ENCODE measurements at regions not wholly inside any gene's neighbourhood (a gene's known extent, or its start where the extent isn't known, plus 50 kb on each side); places are given as distances from the start of the nearest gene placed in this dataset.

DNA sequence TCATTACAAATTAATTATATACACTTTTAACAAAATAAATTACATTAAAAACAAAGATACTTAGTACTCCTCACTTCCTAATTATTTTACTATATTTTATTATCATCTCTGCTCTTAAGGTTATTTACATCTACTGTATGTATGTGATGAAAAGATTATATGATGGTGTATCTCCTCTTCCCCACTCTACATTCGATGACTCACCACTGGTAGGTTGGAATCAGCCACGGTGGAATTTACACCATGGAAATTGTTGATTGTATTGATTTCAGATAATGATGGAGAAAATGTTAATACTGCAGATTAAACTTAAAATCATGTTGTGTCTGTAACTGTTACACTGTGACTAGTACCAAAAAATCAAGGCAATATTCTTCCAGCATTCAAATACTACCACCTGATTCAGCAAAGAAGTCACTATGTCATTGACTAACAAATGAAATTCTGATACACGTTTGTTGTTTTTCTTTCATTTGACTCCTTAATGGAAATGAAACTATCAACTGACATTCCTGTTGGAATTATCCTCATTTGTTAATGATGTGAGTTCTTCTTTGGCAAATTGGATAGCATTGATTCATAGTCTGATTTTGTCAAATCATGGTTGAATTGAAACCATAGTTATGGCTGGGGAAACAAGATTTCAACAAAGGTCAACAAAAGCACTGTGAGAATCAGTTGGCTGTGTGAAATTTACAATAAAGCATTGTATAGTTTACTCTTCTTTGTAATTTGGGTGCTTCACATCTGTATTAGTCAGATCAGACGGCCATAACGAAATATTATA lies 69.0 kb upstream of the NLK start:
- no peak for DNase-seq (ENCODE audit: low read depth)

DNA sequence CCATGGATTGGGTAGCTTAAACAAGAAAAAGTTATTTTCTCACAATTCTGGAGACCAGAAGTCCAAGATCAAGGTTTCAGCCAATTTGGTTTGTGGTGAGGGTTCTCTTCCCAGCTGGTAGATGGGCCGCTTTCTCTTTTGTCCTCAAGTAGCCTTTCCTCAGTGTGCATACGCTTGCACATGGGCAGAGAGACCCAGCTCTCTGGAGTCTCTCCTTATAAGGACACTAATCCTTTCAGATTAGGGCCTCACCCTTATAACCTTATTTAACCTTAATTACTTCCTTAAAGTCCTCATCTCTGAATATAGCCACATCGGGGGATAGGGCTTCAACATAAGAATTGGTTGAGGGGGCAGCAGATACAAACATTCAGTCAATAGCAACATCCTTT lies 68.4 kb upstream of the NLK start:
- no peak for DNase-seq (ENCODE audit: low read depth)

DNA sequence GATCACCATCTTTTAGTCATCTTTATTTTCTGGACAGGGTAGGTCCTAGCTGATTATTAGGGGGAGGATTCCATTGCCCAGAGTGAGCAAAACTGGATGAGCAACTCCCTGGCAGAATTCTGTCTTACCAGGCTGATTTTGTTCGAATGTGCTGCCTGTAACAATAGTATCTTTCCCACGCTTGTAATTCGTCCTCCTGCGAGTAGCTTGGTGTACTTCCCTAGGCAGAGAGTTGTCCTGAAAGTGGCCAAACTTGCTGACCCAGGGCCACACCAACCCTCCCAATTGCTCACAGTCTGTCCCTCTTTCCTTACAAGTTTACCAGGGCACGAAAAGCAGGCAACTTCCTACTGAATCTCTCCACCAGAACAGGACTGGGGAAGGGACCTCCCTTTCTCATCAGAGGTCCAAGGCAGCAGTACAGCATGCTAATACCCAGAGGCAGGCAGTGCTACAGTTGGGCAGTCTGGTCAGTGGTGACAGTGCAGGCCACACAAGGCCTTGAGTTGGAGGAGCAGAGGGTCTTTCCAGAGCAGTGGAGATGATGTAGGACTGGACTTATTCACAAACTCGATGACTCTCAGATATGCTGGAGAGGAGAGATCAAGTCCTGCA lies 67.8 kb upstream of the NLK start:
- DNase-seq (ENCODE audit: low read depth), result no peak

DNA sequence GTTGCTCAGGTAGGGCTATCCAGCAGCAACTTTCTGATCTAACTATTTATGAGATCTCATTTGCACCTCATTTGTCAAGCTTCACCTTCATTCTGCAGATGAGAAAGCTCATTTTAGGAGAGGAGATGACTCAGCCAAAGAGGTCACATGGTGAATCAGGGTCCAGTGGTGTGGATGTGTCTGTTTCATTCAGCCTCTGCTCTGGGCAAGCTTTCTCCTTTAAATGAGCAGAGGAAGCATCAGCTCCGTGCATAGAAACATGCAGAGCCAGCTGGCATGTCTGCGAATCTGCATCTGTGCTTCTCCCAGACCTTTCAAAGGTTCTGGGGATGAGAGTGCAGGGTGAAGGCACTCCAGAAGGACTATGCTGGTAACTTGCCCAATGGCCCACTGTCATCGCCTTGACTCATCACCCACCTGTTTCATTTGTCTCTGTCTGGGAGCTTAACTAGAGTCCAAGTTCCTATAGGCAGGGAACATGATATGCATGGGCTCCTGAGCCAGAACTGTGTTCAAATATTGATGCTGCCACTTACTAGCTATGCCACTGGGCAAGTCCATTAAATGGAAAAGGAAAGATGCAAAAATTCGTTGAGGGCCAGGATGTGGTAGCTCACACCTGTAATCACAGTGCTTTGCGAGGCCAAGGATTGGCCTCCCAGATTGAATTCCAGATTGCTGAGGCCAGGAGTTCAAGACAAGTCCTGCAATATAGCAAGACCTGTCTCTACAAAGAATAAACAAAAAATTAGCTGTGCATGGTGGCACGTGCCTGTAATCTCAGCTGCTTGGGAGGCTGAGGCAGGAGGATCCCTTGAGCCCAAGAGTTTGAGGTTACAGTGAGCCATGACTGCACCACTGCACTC lies 67.1 kb upstream of the NLK start:
- peak; percentile 34 for DNase-seq (ENCODE audit: low read depth)

DNA sequence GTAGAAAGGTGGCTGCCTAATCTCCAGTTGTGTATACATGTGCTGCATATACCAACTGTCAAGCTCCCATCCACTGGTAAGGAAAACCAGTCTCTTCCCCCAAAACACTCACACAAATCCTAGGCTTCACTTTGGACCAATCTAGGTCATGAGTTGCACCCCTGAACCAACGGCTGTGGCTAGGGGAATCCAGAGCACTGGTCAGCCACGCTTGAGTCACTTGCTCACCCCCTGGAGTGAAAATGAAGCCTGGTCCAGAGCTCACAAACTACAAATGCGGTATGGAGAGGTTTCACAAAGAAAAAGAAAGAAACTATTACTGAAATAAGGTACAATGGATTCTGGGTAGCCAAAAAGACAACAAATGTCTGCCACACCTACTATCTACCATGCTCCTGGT lies 66.1 kb upstream of the NLK start:
- peak; percentile 54 for DNase-seq (ENCODE audit: low read depth)

DNA sequence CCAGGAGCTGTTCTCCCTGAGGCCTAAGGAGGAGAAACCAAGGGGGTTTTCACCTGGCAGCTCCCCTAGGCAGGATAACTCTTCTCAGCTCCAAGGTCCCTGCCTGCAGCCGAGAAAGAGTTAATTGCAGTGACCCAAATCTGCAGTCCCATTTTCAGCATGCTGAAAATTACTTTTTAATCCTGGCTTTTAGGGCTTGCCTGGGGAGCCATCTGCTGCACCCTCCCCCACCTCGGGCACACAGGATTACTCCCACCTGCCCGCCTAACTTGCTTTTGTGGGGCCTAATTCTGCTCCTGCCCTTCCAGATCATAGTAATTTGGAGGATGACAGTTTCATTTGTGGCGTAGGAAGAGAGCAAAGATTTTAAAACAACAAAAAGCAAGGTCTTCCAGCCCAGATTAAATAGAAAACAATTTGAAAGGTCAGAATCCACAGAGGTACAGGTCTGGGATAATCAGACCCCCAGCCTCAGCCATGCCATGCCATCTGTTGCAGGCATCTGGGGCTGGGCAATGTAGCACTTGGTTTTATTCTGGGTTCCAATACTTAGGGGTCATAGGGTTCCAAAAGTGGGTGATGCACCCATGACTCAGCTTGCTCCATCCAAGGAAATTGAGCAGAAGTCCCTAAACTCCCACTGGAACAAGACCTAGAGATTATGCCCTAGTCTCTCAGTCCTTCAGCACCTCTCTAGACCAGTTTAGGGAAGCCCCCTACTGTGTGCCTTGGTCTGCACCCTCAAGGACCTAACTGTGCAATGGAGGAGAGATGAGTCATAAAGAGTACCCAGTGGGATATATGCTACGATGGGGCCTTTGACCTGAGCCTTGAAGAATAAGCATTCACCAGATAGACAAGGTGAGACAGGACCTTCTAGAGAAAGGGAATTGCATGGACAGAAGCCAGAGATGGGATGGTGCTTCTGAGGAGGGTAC lies 64.5 kb upstream of the NLK start:
- DNase-seq (ENCODE audit: low read depth), result no peak

DNA sequence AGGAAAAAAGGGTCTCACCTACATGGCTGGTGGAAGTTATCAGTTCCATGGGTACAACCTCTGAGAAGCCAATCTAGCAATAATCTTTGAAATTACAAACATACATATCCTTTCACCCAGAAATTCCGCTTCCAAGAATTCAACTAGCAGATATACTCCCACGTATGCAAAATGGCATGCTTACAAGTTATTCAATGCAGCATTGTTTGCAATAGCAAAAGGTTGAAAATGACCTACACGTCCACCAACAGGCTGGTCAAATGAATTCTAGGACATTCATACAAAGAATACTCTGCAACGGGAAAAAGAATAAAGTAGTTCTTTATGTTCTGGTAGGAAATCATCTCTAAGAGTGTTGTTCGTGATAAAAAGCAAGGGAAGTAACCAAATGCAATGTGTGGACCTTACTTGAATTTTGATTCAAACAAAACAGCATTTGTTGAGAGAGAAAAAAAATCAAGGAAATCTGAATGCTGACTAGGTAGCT lies 63.7 kb upstream of the NLK start:
- DNase-seq (ENCODE audit: low read depth), result no peak

DNA sequence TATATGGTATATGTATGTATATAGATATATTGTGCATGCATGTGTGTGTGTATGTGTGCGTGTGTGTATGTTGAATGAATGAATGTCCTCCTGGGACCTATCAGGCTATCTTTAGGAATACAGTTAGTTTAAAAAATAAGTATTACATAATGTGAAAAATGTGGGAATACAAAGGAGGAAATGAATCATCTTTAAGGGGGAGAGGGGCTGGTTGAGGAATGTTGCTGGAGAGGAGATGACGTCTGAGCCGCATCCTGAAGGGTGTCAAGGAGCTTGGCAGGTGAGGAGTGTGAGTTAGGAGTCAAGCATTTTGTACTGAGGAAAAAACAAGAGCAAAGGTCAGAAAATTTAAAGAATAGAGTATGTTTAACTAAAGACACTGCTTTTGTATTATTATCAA lies 62.4 kb upstream of the NLK start:
- DNase-seq (ENCODE audit: low read depth), result peak; percentile 81

DNA sequence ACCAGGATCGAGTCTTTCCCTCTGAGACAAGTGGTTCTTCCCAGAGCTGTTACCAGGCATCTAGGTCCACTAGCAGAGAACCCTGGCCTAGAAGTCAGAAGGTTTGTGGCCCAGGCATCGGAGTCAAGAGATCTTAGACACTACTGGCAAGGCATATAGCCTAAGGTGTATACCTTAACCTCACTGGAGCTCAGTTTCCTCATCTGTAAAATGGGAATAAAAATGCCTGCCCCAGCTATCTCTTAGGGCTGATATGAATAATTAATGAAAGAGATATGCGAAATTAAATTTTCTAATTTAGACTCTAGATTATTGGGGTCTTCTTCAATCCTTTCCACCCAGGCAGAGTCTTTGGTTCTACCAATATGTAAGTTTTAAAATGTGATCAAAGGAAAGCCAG lies 60.5 kb upstream of the NLK start:
- no peak for DNase-seq (ENCODE audit: low read depth)

DNA sequence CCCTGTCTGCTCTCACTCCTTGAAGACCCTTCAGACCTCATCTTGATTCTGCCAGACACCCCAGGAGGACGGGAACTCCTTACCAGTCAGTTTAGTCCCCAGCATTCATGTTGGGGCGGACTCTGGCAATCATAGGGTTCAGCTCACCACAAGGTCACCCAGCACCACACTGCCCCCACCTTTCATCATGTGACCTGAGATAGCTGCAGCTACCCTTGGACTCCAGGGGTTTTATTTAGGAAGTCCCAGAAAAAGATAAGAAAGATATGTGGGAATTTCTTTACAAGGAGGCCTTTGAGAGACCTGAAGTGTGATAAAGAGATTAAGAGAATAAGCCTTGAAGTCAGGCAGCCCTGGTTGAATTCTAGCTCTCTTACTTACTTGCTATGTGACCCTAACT lies 59.8 kb upstream of the NLK start:
- DNase-seq (ENCODE audit: low read depth), result no peak

DNA sequence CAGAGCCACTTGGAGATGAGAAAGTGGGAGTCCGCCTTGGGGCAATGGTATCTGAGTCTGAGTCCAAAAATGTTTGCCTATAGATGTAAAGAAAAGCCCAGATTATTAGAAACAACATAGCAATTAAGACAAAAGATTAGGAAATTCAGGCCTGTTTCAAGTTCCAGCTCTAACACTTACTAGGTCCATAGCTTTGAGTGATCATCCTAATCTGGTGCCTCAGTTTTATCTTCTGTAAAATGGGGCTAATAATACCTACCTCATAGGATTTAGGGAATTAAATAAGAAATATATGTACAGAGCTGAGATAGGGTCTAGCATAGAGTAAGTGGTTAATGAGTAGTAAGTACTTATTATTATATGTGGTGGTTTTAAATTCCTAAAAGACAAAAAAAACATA lies 58.6 kb upstream of the NLK start:
- no peak for DNase-seq (ENCODE audit: low read depth)

DNA sequence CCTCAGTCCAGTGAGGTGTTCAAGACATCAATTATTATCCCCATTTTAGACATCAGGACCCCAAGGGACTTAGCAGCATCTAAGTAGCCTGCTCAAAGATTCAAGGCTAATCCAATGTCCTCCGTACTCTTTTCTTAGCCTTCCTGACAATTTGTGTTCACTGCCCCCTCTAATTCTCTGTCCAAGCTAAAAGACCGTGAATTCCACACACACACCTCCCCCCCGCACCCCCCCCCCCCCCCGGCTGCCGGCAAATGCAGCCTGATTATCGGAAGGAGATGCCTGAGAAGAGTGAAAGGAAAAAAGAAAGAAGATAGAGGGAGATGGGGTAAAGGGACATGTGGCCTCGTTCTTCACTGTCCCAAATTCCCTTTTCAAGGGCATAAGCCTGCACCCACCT lies 58.1 kb upstream of the NLK start:
- DNase-seq (ENCODE audit: low read depth), result no peak

DNA sequence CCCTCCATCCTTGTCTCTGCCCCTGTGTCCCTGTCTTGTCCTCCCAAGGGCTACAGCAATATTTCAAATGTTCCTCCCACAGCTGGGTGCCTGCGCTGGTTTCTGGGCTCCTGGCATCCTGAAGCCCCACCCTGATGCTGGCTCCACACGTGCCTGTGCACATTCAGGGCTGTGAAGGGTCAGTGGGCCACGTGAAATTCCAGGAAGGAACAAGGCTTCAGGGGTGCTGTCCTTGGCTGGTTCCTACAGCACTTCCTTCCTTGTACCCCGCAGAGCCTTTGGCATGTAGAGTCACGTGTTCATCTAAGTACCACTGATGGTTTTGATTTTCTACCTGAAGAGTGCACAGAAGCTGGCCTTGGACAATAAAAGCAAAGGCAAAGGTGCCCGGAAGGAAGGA lies 57.7 kb upstream of the NLK start:
- no peak for DNase-seq (ENCODE audit: low read depth)

DNA sequence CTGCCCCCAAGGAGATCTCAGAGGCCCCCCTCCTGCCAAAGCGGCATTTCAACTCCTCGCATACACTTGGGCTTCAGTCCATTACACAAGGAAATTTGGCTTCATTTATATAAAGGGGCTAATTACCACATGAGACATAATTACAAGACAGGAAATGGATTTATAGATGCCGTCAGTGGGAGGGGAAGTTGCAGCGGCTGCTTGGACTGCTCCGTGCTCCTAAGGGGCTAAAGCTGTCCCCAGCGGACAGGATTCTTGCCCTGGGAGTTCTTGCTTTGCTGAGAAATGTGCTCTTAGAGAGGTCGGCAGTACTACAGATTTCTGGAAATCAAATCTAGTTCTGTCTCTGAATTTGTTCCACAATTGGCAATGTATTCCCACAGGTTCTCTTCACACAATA lies 57.2 kb upstream of the NLK start:
- no peak for DNase-seq (ENCODE audit: low read depth)

DNA sequence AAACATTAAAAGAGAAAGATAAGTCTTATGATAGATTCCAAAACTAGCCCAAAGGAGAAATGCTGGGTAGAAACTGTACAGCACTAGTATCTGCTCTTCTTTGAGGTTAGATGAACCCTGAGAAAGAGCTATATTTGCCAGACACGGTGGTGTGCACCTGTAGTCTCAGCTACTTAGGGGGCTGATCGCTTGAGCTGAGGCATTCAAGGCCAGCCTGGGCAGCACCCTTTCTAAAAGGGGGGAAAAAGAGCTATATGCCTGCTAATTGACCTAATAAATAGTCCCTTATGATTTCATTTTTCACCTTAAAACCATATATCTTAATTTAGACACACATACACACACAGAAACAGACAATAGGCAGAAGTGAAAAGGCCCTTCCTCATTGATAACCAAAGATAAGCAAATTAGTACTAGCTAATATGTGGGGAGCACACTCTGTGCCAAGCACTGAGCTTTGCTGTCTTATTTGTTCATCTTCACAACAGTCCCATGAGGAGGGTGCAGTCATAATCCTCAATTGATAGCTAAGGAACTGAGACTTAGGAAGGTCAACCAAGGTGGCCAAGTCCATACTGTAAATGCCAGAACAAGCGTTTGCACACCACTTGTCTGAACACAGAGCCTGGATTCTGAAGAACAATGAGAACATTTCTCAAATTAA lies 56.6 kb upstream of the NLK start:
- no peak for DNase-seq (ENCODE audit: low read depth)

DNA sequence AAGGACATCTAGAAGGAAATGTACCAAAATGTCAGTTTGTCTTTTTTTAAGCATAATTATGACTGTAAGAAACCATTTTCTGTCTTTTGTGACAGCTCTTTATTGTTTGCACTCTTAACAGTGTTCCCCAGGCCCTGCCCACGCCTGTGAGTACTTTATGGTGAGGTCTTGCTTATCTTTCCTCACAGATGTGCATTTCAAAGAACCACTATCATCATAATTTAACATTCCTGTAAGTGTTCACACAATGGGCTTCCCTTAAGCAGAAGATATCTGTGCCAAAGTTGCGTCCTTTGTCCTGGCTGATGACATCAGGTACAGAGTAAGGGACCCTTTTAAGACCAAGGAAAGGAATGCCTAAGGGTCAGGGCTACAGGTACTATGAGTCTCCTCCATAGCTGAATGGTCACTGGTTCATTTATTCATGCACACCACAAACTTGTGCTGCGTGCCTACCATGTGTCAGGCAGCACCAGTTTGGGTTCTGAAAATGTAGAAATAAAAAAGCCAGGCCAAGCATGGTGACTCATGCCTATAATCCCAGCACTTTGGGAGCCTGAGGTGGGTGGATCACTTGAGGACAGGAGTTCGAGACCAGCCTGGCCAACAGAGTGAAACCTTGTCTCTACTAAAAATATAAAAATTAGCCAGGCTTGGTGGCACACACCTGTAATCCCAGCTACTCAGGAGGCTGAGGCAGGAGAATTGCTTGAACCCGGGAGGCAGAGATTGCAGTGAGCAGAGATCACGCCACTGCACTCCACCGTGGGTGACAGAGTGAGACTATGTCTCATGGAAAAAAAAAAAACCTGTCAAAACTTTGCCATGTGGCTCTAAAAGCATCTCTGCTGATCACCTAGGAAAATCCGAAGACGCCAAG lies 55.4 kb upstream of the NLK start:
- DNase-seq (ENCODE audit: low read depth), result no peak

DNA sequence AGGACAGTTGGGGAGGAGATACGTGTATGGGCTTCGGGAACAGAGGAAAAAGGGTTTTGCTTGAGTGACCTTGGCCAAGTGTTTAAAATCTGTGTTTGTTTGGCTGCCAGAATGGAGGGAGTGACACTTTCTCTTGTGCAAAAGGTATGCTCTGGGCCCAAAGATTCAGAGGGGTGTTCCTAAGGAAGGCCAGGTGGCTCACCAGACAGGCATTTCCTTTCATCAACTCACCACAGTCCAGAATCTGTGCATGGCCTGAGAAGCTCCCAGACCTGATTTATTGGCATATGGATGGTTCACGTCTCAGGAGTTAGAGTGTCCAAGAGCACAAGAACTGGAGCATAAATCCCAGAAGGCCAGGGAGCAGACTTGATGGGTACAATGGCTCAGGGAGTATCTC lies 53.4 kb upstream of the NLK start:
- no peak for DNase-seq (ENCODE audit: low read depth)

DNA sequence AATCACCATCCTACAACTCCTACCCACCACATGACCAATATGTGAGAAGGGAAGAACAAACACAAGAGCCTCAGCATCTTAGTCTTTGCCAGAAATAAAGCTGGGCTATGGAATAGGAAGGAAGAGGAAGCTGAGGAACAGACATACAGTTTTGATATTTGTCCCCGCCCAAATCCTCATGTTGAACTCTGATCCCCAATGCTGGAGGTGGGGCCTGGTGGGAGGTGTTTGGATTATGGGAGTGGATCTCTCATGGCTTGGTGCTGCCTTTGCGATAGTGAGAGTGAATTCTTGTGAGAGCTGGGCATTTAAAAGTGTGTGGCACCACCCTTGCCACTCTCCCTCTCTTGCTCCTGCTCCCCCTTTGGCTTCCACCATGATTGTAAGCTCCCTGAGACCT lies 52.4 kb upstream of the NLK start:
- DNase-seq (ENCODE audit: low read depth), result no peak

DNA sequence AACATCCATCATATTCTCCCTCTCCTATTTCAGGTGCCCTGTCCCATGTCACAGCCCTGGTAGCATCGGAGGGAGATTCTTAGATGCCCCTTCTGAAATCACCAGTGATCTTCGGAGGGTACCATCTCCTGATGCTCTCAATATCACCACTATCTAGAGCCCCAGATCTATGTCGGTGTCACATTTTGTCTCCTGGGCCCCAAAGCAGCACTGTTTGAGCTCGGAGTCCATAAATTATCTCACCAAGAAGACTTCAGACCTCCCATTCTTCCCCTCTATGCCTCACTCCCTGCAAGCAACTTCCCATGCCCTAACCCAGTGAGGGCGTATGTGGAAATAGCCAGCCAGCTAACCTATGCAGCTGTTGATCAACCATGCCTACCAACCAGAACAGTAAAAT lies 51.5 kb upstream of the NLK start:
- DNase-seq (ENCODE audit: low read depth), result no peak

DNA sequence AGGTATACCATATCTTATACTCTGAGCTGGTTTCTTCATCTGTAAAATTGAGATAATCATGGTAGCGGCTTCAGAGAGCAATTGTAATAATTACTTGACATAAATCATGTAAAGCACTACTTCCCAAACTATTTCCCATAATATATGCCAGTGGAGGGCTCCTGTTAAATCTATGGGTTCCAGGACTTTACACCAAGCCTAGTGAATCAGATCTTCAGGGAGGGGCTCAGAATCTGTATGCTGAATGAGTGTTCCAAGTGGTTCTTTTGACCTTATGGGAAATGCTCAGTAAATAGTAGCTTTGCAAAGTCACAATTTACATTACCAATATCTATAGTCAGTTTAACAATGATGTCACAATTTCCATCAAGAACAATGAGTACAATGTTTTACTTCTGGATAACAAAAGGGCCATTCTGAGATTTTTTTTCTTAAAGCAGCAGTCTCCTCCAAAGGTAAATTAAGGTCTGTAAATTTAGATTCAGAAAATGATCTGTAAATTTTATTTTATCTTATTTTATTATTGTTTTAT lies 50.9 kb upstream of the NLK start:
- DNase-seq (ENCODE audit: low read depth), result no peak

Data from Daoy (cell line).